Left ventricle myocardium inferior (tissue), 1 donor: ENCODE measurements at regions not wholly inside any gene's neighbourhood (a gene's known extent, or its start where the extent isn't known, plus 50 kb on each side); places are given as distances from the start of the nearest gene placed in this dataset.

Experiments
- DNase-seq: peaks from one replicate; pipeline ENCODE4 v3.0.0-alpha.2; 2020
- H3K27ac ChIP-seq: fragments of 200-600 bp; replicated peaks from 2 replicates; pipeline ENCODE4 v1.8.0; 2021
- H3K27me3 ChIP-seq: fragments of 200-600 bp; 2 replicates; pipeline ENCODE4 v1.8.0; 2021; ENCODE audit warnings: low read depth
- H3K36me3 ChIP-seq: fragments of 200-600 bp; 2 replicates; pipeline ENCODE4 v1.8.0; 2021
- H3K4me1 ChIP-seq: fragments of 200-600 bp; 2 replicates; pipeline ENCODE4 v1.8.0; 2021
- H3K4me3 ChIP-seq: fragments of 200-600 bp; 2 replicates; pipeline ENCODE4 v1.8.0; 2021; ENCODE audit warnings: mild to moderate bottlenecking, moderate library complexity
- H3K9me3 ChIP-seq: fragments of 200-600 bp; replicated peaks from 2 replicates; pipeline ENCODE4 v1.8.0; 2021
- intact Hi-C: fragments of 100-400 bp; cut with micrococcal nuclease; formaldehyde crosslinking; loops from one replicate; pipeline ENCODE4 v1.11.0; 2022
- TF ChIP-seq, protein P1 (sequence below): fragments of 200-600 bp; IDR thresholded peaks from 2 replicates; pipeline ENCODE4 v1.8.0; 2021; ENCODE audit warnings: antibody characterized with exemption, mild to moderate bottlenecking, borderline replicate concordance
- donor health status: DM: no; HTN: yes; CAD: no; lungs with severe emphysema.

DNA sequence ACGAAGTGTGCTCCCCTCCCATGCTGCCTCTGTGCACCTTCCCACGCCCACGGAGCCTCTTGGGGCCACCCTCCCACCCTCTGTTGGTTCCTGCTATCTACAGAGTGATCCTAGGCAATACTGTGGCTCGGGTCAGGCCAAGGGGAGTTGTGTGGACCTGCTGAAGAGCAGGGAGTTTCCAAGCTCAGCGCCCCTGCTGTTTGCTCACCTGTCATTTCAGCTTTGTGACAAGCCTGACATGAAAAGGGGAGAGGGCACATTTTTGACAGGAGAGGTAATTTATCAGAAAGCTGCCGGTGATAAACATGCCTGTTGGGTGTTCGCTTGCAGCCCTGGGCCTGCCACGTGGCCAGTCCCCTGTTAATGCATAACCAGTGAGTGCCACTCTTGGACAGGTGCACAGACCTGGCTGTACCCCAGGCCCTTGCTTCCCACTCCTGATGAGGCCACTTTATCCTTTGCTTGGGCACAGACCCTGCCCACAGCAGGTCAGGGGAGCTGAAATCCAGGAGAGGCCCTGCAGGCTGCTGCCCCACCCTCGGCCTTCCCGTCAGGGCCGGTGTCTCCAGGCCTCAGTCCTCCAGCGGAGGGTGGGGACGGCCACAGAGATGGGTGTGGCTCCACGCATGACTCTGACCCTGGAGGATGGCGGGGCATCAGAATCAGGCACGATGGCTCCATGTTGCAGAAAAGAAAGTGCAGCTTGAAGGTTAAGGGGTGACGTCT is 201.5 kb upstream of the GPR12 start:
- H3K4me3 ChIP-seq, result no peak overlapping the region
- intact Hi-C loops, result no loop called here
- no peaks in the 10 kb centered on the region for H3K36me3 ChIP-seq
- TF ChIP-seq, protein P1, sequence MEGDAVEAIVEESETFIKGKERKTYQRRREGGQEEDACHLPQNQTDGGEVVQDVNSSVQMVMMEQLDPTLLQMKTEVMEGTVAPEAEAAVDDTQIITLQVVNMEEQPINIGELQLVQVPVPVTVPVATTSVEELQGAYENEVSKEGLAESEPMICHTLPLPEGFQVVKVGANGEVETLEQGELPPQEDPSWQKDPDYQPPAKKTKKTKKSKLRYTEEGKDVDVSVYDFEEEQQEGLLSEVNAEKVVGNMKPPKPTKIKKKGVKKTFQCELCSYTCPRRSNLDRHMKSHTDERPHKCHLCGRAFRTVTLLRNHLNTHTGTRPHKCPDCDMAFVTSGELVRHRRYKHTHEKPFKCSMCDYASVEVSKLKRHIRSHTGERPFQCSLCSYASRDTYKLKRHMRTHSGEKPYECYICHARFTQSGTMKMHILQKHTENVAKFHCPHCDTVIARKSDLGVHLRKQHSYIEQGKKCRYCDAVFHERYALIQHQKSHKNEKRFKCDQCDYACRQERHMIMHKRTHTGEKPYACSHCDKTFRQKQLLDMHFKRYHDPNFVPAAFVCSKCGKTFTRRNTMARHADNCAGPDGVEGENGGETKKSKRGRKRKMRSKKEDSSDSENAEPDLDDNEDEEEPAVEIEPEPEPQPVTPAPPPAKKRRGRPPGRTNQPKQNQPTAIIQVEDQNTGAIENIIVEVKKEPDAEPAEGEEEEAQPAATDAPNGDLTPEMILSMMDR, result no peak
- peaks cover 31% of the 10 kb centered on the region for H3K4me1 ChIP-seq
- peaks cover 5% of the 10 kb centered on the region for H3K27me3 ChIP-seq
- H3K27ac ChIP-seq, result no peak overlapping the region
- no peaks in the 10 kb centered on the region for H3K9me3 ChIP-seq
- no peak for DNase-seq

DNA sequence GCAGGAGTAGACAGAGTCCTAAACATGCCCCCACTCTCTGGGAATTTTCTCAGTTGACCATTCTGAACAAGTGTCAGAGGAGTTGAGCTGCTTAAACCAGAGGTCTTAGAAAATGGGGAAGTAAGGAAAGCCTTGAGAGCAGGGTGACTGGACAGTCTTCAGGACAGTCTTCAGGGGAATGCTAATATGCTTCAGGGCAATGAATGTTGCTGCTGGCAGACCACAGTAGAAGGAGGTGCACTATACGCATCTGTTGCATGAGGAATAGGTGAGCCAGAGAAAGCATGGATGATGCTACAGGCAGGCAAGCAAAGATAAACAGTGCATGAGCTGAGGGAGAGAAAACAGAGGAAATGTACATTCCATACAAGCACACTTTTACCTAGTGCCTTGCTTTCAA is 196.6 kb upstream of the GPR12 start:
- peaks cover 5% of the 10 kb centered on the region for H3K27me3 ChIP-seq
- H3K4me3 ChIP-seq, result no peak overlapping the region
- no peaks in the 10 kb centered on the region for H3K4me1 ChIP-seq
- DNase-seq, result no peak
- H3K36me3 ChIP-seq, result no peaks in the 10 kb centered on the region
- no peak overlapping the region for H3K27ac ChIP-seq
- TF ChIP-seq, protein P1, result no peak
- intact Hi-C loops, result no loop called here
- no peaks in the 10 kb centered on the region for H3K9me3 ChIP-seq

DNA sequence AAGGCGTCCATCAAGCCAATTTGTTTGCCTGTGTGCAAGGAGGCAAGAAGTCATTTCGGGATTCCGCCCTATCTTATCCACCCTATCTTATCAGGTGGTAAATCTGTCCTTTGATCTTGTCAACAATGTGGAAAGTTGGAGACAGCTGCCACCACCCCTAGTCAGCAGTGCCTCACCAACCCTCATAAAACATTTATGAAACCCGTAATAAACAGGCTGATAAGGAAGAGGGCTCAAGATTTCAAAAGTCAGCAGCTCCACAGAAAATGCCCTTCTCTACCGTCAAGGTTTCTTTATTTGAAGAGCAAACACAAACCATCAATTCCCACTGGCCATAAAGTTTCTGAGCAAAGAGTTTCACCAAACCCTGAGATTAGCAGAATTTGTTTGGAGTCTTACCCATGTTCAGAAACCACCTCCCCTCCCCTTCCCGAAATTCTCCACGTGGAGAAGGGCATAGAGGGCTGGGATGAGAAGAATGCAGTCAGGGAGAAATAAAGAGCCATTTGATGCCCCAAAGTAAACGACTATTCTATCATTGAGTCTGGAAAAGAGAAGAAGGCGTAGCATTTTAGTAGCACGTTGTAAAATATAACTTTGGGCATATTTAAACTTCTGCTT is 196.0 kb upstream of the GPR12 start:
- intact Hi-C loops, result no loop called here
- H3K4me3 ChIP-seq, result no peak overlapping the region

DNA sequence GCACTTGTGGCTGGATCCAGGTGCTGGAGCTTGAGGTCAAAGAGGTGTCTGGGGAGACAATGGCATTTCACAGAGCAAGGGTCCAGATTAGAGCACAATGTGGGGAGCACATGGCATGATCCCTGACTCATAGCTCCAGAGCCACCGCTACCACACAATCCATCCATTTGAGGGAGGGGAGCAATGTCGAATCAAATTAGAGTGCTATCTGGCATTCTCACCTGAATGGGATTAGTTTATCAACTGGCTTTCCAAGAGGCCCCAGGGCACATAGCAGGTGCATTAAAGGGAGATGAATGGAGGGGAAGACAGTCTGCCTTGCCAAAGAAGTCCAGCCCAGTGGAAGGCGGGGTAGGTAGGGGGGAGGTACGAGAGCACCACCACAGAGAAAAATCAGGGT is 194.4 kb upstream of the GPR12 start:
- H3K4me3 ChIP-seq, result no peak overlapping the region
- H3K27me3 ChIP-seq, result no peaks in the 10 kb centered on the region
- intact Hi-C loops, result no loop called here
- no peaks in the 10 kb centered on the region for H3K9me3 ChIP-seq
- no peaks in the 10 kb centered on the region for H3K36me3 ChIP-seq
- no peak for DNase-seq
- H3K4me1 ChIP-seq, result no peaks in the 10 kb centered on the region
- no peak overlapping the region for H3K27ac ChIP-seq
- TF ChIP-seq, protein P1, result no peak

More for the DNA sequence above, 196.0 kb upstream of the GPR12 start:
- no peaks in the 10 kb centered on the region for H3K9me3 ChIP-seq
- TF ChIP-seq, protein P1, result no peak
- no peaks in the 10 kb centered on the region for H3K36me3 ChIP-seq
- H3K4me1 ChIP-seq, result no peaks in the 10 kb centered on the region
- no peak overlapping the region for H3K27ac ChIP-seq
- H3K27me3 ChIP-seq, result peaks cover 5% of the 10 kb centered on the region
- no peak for DNase-seq

DNA sequence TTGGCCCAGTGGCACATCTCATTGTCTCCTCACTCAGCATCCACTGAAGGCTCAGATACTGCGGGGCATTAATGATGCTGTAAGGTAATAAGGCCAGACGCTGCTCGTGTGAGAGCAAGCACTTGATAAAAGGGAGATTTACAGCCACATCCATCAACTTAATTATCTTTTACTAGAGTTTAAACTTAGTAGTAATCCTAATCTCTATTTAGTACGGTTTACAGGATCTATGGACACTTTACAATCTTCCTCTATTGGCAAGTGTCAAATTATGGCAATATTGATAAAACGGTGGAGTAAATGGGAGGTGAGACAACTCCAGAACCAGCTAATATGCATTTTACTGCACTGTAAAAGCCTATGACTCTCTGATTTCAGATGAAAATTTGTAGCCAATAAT is 192.7 kb upstream of the GPR12 start:
- Histone ChIP-seq H3K4me3 (no peak overlapping the region), H3K36me3 (no peaks in the 10 kb centered on the region), H3K27me3 (no peaks in the 10 kb centered on the region), H3K4me1 (no peaks in the 10 kb centered on the region), H3K27ac (no peak overlapping the region), H3K9me3 (no peaks in the 10 kb centered on the region)
- DNase-seq, result no peak
- intact Hi-C loops, result no loop called here
- TF ChIP-seq, protein P1, result no peak
